ENCODE measurements at regions not wholly inside any gene's neighbourhood (a gene's known extent, or its start where the extent isn't known, plus 50 kb on each side); places are given as distances from the start of the nearest gene placed in this dataset.

DNA sequence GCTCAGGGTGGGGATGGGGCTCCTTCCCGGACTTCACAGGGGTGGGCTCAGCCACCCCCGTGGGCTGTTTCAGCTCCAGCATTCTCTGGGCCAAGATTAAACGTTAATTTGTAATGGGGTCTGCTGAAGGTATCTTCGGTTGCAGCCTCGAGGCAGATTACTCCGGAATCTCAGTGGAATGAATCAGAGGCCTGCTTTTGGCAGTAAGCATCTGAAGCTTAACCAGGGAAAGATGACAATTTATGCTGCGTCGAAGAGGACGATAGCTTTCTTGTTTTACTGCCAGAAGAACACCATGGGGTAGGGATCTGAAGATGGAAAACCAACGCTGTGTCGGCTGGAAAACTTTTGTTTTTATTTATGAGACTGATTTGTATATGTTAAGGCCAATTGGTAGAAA is 129.2 kb upstream of the MSX1 start:
- H3K27me3 ChIP-seq: no peaks in the 10 kb centered on the region
- H3K4me3 ChIP-seq (ENCODE audit: low read depth, low read length): no peak overlapping the region
- TF ChIP-seq, protein P1, sequence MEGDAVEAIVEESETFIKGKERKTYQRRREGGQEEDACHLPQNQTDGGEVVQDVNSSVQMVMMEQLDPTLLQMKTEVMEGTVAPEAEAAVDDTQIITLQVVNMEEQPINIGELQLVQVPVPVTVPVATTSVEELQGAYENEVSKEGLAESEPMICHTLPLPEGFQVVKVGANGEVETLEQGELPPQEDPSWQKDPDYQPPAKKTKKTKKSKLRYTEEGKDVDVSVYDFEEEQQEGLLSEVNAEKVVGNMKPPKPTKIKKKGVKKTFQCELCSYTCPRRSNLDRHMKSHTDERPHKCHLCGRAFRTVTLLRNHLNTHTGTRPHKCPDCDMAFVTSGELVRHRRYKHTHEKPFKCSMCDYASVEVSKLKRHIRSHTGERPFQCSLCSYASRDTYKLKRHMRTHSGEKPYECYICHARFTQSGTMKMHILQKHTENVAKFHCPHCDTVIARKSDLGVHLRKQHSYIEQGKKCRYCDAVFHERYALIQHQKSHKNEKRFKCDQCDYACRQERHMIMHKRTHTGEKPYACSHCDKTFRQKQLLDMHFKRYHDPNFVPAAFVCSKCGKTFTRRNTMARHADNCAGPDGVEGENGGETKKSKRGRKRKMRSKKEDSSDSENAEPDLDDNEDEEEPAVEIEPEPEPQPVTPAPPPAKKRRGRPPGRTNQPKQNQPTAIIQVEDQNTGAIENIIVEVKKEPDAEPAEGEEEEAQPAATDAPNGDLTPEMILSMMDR (IDR thresholded peaks at IDR 0.05; ENCODE audit: low read depth, low read length): no peak
- H3K36me3 ChIP-seq: no peaks in the 10 kb centered on the region
- no peaks in the 10 kb centered on the region for H3K4me1 ChIP-seq
- peaks cover 11% of the 10 kb centered on the region for H3K9me3 ChIP-seq
- DNase-seq: no peak

DNA sequence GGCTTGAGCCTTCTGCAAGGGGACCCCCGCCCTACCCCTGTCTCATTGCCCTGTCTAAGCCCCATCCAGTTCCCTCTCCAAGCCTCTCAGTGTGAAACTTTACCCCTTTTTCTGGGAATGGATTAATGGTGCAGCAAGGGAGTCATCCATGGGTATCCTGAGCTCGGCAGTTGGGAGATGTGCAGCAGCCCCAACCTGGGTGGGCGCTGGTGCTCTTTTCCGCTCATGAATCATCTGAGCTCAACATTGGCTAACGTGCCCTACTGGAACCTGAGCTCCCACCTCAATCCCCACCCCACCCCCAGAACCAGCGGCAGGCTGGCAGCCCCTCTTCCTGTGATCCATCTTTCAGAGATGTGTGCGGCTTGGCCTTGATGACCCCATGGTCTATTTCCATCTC is 130.3 kb upstream of the MSX1 start:
- Histone ChIP-seq H3K27me3 (no peaks in the 10 kb centered on the region), H3K4me3 (ENCODE audit: low read depth, low read length) (no peak overlapping the region), H3K36me3 (no peaks in the 10 kb centered on the region), H3K9me3 (peaks cover 11% of the 10 kb centered on the region), H3K4me1 (no peaks in the 10 kb centered on the region)
- DNase-seq: no peak
- TF ChIP-seq, protein P1 (IDR thresholded peaks at IDR 0.05; ENCODE audit: low read depth, low read length): no peak

DNA sequence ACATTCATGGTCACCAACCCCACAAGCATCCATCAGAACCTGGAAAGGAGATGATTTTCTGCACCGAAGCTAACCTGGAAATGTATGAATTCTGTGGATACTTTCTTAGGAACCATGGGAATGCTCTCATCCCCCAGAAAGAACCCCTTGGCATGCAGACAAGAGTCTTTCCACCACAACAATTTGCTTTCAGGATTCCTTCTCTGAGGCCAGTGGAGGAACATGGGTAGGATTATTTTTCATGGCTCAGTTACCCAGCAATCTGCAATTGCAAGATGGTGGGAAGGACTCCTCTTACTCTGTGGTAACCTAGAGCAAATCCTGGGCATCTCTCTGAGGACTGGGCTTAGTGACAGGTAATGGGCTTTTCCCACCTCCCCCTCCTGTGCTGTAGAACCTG is 131.9 kb upstream of the MSX1 start:
- Histone ChIP-seq H3K4me3 (ENCODE audit: low read depth, low read length) (no peak overlapping the region), H3K9me3 (peaks cover 11% of the 10 kb centered on the region), H3K27me3 (no peaks in the 10 kb centered on the region), H3K36me3 (no peaks in the 10 kb centered on the region), H3K4me1 (no peaks in the 10 kb centered on the region)
- TF ChIP-seq, protein P1 (IDR thresholded peaks at IDR 0.05; ENCODE audit: low read depth, low read length): no peak
- no peak for DNase-seq

DNA sequence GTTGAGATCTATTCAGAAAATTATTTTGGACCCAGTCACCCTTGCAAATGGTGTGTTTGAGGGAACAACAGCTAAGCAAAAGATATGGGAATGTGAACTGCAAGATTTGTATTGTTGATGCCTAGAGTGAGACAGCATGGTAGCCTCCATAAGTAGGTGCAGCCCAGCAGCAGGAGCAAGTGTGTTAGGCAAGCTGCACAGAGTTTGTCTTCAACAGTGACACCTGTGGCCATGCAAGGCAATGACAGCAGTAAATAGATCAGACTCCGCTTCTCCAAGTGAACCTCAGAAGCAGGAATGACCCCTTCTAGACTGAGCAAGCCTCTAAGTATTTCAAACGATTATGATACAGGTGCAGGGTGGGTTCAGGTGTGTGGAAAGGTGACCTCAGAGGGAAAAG is 133.4 kb upstream of the MSX1 start:
- Histone ChIP-seq H3K4me1 (no peaks in the 10 kb centered on the region), H3K9me3 (peaks cover 11% of the 10 kb centered on the region), H3K36me3 (no peaks in the 10 kb centered on the region), H3K27me3 (no peaks in the 10 kb centered on the region), H3K4me3 (ENCODE audit: low read depth, low read length) (no peak overlapping the region)
- TF ChIP-seq, protein P1 (IDR thresholded peaks at IDR 0.05; ENCODE audit: low read depth, low read length): peak; percentile 64
- no peak for DNase-seq

DNA sequence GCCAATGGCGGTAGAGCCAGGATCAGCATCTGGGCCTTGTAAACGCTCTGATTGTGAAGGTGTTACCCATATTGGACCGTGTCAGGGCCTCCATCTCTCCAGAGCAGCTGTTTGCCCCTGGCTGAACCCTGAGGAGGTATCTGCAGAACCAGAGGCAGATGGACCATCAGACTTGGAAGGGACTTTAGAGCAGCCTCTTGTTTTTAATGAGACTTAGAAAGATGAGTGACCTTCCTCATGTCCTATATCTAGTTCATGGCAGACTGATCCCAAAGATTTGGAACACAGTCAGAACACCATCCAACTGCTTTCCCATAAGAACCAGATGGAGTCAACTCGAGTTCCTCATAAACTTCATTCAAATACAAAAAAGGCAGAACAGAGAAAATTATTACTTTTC is 135.1 kb upstream of the MSX1 start:
- Histone ChIP-seq H3K9me3 (peaks cover 11% of the 10 kb centered on the region), H3K27me3 (no peaks in the 10 kb centered on the region), H3K4me3 (ENCODE audit: low read depth, low read length) (no peak overlapping the region), H3K4me1 (peaks cover 14% of the 10 kb centered on the region), H3K36me3 (no peaks in the 10 kb centered on the region)
- DNase-seq: no peak
- TF ChIP-seq, protein P1 (IDR thresholded peaks at IDR 0.05; ENCODE audit: low read depth, low read length): no peak

DNA sequence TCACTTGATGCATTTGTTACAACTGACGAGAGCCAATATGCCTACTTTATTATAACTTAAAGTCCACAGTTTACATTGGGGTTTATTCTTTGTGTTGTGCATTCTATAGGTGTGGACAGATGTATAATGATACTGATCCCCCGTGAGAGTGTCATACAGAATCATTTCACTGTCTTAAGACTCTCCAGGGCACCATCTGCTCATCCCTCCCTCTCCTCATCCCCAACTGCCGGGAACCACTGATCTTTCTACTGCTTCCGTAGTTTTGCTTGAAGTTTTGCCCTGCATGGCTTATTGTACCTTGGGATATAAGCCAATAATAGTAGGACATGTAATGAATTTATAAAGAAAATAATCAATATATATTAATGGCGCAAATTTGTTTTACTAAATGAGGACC is 137.8 kb upstream of the MSX1 start:
- H3K4me1 ChIP-seq: peaks cover 14% of the 10 kb centered on the region
- TF ChIP-seq, protein P1 (IDR thresholded peaks at IDR 0.05; ENCODE audit: low read depth, low read length): no peak
- DNase-seq: no peak

More for the DNA sequence above, 137.8 kb upstream of the MSX1 start:
- H3K9me3 ChIP-seq: peaks cover 11% of the 10 kb centered on the region
- H3K27me3 ChIP-seq: no peaks in the 10 kb centered on the region
- no peak overlapping the region for H3K4me3 ChIP-seq (ENCODE audit: low read depth, low read length)
- H3K36me3 ChIP-seq: no peaks in the 10 kb centered on the region
